ENCODE measurements at regions not wholly inside any gene's neighbourhood (a gene's known extent, or its start where the extent isn't known, plus 50 kb on each side); places are given as distances from the start of the nearest gene placed in this dataset.

DNA sequence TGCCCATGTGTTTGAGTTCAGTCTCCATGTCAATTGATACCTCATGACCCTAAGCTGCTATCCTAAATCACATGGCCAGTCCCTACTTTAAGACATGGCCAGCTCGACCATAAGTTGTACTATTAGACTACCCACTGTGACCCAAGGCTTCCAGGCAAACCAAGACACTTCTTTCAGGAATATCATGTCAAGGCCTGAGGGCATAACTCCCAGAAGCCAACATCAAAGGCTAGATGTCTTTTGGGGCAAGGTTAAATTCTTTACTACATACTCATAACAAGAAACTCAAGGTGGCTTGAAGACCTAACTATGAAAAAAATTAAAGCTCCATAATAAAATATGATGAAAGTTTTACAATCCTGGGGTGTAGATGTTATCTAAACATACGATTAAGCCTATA, 192.9 kb upstream of the PRNP start:
- Histone ChIP-seq H3K9me2 (replicated peaks; ENCODE audit: insufficient read depth, low read length) (no peaks in the 10 kb centered on the region), H3K4me2 (ENCODE audit: low read depth, low read length, poor library complexity, severe bottlenecking) (no peak overlapping the region), H3K27me3 (ENCODE audit: low read length) (no peaks in the 10 kb centered on the region), H3K4me3 (ENCODE audit: insufficient read depth, low read length, poor library complexity, severe bottlenecking) (no peak overlapping the region), H3K9ac (ENCODE audit: low read length) (no peak overlapping the region), H2AFZ (ENCODE audit: low read depth, low read length, severe bottlenecking) (no peak overlapping the region), H3K79me2 (ENCODE audit: insufficient read depth, low read length) (no peaks in the 10 kb centered on the region), H3K9me3 (ENCODE audit: insufficient read depth, low read length) (no peaks in the 10 kb centered on the region), H3K36me3 (ENCODE audit: low read length) (no peaks in the 10 kb centered on the region), H3F3A (ENCODE audit: insufficient read depth) (no peaks in the 10 kb centered on the region), H3K27ac (ENCODE audit: low read depth, low read length) (no peak overlapping the region), H4K20me1 (ENCODE audit: low read depth, low read length) (no peaks in the 10 kb centered on the region)
- no peak for TF ChIP-seq EZH2phosphoT487 (conservative IDR thresholded peaks at IDR 0.05; ENCODE audit: low read length)

DNA sequence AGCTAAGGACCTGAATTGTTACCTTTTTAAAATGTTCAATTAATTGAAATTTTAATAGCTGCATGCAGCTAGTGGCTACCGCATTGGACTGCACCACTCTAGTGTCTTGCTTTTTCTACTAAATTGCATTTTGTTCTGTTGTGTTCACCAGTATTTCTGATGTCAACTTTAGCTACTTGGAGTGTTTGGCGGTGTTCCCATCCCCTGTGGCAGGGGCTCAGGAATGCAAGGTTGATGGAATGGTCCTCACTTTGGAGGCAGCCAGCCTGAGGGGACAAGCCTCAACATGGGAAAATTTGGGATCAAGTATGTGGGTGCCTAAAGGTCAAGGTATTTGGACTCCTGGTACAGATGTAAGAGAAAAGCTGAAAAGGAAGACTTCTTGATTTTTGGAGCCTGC, 194.6 kb upstream of the PRNP start:
- H3K4me3 ChIP-seq (ENCODE audit: insufficient read depth, low read length, poor library complexity, severe bottlenecking) = no peak overlapping the region
- no peaks in the 10 kb centered on the region for H3K79me2 ChIP-seq (ENCODE audit: insufficient read depth, low read length)
- H3K9me2 ChIP-seq (replicated peaks; ENCODE audit: insufficient read depth, low read length) = no peaks in the 10 kb centered on the region
- H3K36me3 ChIP-seq (ENCODE audit: low read length) = no peaks in the 10 kb centered on the region
- no peaks in the 10 kb centered on the region for H3K27me3 ChIP-seq (ENCODE audit: low read length)
- no peak overlapping the region for H2AFZ ChIP-seq (ENCODE audit: low read depth, low read length, severe bottlenecking)
- no peak overlapping the region for H3K4me2 ChIP-seq (ENCODE audit: low read depth, low read length, poor library complexity, severe bottlenecking)
- H3K27ac ChIP-seq (ENCODE audit: low read depth, low read length) = no peak overlapping the region
- TF ChIP-seq, protein P1, sequence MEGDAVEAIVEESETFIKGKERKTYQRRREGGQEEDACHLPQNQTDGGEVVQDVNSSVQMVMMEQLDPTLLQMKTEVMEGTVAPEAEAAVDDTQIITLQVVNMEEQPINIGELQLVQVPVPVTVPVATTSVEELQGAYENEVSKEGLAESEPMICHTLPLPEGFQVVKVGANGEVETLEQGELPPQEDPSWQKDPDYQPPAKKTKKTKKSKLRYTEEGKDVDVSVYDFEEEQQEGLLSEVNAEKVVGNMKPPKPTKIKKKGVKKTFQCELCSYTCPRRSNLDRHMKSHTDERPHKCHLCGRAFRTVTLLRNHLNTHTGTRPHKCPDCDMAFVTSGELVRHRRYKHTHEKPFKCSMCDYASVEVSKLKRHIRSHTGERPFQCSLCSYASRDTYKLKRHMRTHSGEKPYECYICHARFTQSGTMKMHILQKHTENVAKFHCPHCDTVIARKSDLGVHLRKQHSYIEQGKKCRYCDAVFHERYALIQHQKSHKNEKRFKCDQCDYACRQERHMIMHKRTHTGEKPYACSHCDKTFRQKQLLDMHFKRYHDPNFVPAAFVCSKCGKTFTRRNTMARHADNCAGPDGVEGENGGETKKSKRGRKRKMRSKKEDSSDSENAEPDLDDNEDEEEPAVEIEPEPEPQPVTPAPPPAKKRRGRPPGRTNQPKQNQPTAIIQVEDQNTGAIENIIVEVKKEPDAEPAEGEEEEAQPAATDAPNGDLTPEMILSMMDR (IDR thresholded peaks at IDR 0.05; ENCODE audit: insufficient read depth, low read length, poor library complexity, severe bottlenecking) = no peak
- TF ChIP-seq EZH2phosphoT487 (conservative IDR thresholded peaks at IDR 0.05; ENCODE audit: low read length) = no peak
- H3K9me3 ChIP-seq (ENCODE audit: insufficient read depth, low read length) = no peaks in the 10 kb centered on the region
- H4K20me1 ChIP-seq (ENCODE audit: low read depth, low read length) = no peaks in the 10 kb centered on the region
- H3F3A ChIP-seq (ENCODE audit: insufficient read depth) = no peaks in the 10 kb centered on the region
- no peak overlapping the region for H3K9ac ChIP-seq (ENCODE audit: low read length)

GRCh38 chr20:4490606-4491280, 195.5 kb upstream of the PRNP start:
- no peaks in the 10 kb centered on the region for H3K27me3 ChIP-seq (ENCODE audit: low read length)
- H3K79me2 ChIP-seq (ENCODE audit: insufficient read depth, low read length) = no peaks in the 10 kb centered on the region
- H2AFZ ChIP-seq (ENCODE audit: low read depth, low read length, severe bottlenecking) = no peak overlapping the region
- no peaks in the 10 kb centered on the region for H3K9me2 ChIP-seq (replicated peaks; ENCODE audit: insufficient read depth, low read length)
- H3F3A ChIP-seq (ENCODE audit: insufficient read depth) = no peaks in the 10 kb centered on the region
- H3K4me2 ChIP-seq (ENCODE audit: low read depth, low read length, poor library complexity, severe bottlenecking) = no peak overlapping the region
- no peak overlapping the region for H3K9ac ChIP-seq (ENCODE audit: low read length)
- H4K20me1 ChIP-seq (ENCODE audit: low read depth, low read length) = no peaks in the 10 kb centered on the region
- no peaks in the 10 kb centered on the region for H3K36me3 ChIP-seq (ENCODE audit: low read length)
- H3K27ac ChIP-seq (ENCODE audit: low read depth, low read length) = no peak overlapping the region
- H3K4me3 ChIP-seq (ENCODE audit: insufficient read depth, low read length, poor library complexity, severe bottlenecking) = no peak overlapping the region
- no peak for TF ChIP-seq EZH2phosphoT487 (conservative IDR thresholded peaks at IDR 0.05; ENCODE audit: low read length)
- TF ChIP-seq, protein P1 (IDR thresholded peaks at IDR 0.05; ENCODE audit: insufficient read depth, low read length, poor library complexity, severe bottlenecking) = no peak
- no peaks in the 10 kb centered on the region for H3K9me3 ChIP-seq (ENCODE audit: insufficient read depth, low read length)

DNA sequence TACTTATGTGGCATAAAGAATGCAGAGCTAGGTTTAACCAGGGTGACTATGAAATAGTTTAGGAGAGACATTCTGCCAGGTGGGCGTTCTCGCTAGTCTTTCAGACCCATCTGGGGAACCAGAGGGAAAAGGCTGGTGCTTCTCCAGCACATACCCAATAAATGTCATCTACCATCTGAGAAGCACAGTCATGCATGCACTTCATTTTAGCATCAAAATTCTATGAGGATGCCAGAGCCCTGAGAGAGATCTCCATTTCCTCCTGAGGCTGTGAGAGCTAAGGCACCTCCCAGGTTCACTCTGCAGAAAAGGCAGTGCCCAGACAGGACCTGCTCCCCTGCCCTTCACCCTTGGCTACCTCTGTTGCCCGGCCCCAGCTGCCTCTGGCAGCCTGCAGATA, 196.2 kb upstream of the PRNP start:
- Histone ChIP-seq H3F3A (ENCODE audit: insufficient read depth) (no peaks in the 10 kb centered on the region), H3K9me3 (ENCODE audit: insufficient read depth, low read length) (no peaks in the 10 kb centered on the region), H3K79me2 (ENCODE audit: insufficient read depth, low read length) (no peaks in the 10 kb centered on the region), H3K9ac (ENCODE audit: low read length) (no peak overlapping the region), H3K36me3 (ENCODE audit: low read length) (no peaks in the 10 kb centered on the region), H3K27ac (ENCODE audit: low read depth, low read length) (no peak overlapping the region), H3K27me3 (ENCODE audit: low read length) (no peaks in the 10 kb centered on the region), H3K9me2 (replicated peaks; ENCODE audit: insufficient read depth, low read length) (no peaks in the 10 kb centered on the region), H4K20me1 (ENCODE audit: low read depth, low read length) (no peaks in the 10 kb centered on the region), H3K4me2 (ENCODE audit: low read depth, low read length, poor library complexity, severe bottlenecking) (no peak overlapping the region), H3K4me3 (ENCODE audit: insufficient read depth, low read length, poor library complexity, severe bottlenecking) (no peak overlapping the region), H2AFZ (ENCODE audit: low read depth, low read length, severe bottlenecking) (no peak overlapping the region)
- TF ChIP-seq, protein P1 (IDR thresholded peaks at IDR 0.05; ENCODE audit: insufficient read depth, low read length, poor library complexity, severe bottlenecking) = no peak
- no peak for TF ChIP-seq EZH2phosphoT487 (conservative IDR thresholded peaks at IDR 0.05; ENCODE audit: low read length)

All from SU-DHL-6 (cell line).